Jurkat, Clone E6-1 (cell line): ENCODE measurements at regions not wholly inside any gene's neighbourhood (a gene's known extent, or its start where the extent isn't known, plus 50 kb on each side); places are given as distances from the start of the nearest gene placed in this dataset.
"Not testable (repeated sequence)": the region's sequence is repeated elsewhere in the genome, so short reads cannot be mapped to it uniquely, and the experiment has no call there.

Source experiments
- DNase-seq: peaks from one replicate; pipeline ENCODE4 v3.0.0-alpha.2; 2011; ENCODE audit warnings: low read depth, low spot score
- H3K4me3 ChIP-seq: 2 replicates; pipeline ENCODE4 v1.5.1; 2011; ENCODE audit warnings: mild to moderate bottlenecking, low read length, control low read depth, moderate library complexity

DNA sequence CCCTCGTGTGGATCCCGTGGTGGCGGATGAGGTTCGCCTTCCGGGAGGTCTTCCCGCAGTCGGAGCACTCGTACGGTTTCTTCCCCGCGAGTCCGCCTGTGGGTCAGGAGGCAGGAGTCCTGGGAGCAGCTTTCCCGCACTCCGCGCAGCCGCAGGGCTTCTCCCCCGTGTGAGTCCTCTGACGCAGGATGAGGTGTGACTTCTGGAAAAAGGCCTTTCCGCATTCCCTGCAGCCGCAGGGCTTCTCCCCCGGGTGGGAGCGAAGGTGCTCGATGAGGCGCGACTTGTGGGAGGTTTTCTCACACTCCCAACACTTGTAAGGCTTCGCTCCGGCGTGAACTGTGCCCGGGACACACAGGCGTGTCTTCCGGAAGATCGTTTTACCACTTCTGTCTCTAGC is 68.8 kb upstream of the WIPI2 start:
- not testable (repeated sequence) for DNase-seq, H3K4me3 ChIP-seq

DNA sequence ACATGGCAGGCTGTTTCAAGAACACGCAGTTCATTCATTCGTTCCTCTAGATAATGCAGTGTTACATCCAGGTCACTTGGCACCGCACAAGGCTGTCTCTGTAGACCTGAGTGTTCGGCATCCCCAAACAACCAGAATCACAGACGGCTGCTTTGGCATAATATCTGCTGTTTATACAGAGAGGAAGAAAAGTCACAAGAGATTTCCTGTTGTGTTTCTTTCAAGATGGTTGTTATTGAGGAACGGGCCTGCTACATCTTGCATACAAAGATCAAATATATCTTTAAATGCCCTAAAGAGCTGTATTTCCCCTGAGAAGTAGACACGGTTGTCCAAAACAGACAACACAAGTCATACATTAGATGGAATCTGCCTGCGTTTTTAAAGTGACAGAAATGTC is 58.8 kb upstream of the WIPI2 start:
- not testable (repeated sequence) for H3K4me3 ChIP-seq, DNase-seq

DNA sequence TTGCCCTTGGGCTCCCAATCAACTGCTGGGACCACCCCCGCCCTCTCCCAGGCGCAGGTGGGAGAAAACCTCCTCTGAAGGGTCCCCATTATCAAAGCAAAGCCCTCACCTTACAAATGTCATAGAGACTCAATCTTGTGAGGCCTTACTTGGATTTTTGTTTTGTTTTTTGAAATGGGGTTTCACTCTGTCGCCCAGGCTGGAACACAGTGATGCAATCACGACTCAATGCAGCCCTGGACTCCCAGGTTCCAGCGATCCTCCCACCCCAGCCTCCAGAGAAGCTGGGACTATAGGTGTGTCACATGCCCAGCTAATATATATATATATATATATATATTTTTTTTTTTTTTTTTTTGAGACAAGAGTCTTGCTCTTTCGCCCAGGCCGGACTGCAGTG is 57.5 kb upstream of the WIPI2 start:
- no peak for DNase-seq
- H3K4me3 ChIP-seq: no peak overlapping the region

DNA sequence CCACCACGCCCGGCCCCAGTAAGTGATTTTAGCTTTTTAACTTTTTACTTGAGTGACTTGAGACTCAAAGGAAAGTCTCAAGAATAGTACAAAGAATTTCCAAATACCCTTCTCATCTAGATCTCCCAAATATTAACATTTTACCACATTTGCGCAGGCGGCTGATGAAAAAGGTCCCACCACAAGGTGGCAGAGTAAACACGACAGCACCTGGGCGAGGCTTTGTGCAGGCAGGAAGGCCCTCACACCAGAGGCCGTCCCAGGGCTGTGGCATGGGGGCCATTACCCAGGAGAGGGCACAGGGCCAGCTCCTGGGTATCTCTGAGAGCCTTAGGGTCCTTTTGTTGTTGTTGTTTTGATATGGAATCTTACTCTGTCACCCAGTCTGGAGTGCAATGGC is 50.0 kb upstream of the WIPI2 start:
- peak; percentile 19 for DNase-seq
- H3K4me3 ChIP-seq: no peak overlapping the region
